ENCODE measurements at regions not wholly inside any gene's neighbourhood (a gene's known extent, or its start where the extent isn't known, plus 50 kb on each side); places are given as distances from the start of the nearest gene placed in this dataset.
"Not testable (repeated sequence)": the region's sequence is repeated elsewhere in the genome, so short reads cannot be mapped to it uniquely, and the experiment has no call there.

DNA sequence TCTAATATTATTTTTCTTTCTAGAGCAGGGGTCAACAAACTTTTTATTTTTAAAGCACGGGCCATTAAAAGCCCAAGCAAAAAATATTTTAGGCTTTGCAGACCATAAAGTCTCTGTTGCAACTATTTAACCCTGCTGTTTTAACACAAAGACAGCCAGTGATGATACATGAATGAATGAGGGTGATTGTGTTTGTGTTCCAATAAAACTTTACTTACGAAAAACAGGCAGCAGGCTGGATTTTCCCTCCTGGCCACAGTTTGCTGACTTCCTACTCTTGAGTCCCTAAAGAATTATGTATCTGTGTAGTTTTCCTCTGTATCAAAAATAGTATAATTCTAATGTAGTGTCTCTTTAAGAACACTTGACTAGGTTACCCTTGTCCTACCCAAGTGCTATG is 402.0 kb downstream of the ADCYAP1 start:
- H3K4me3 ChIP-seq, result no peak overlapping the region
- H3K4me1 ChIP-seq, result no peaks in the 10 kb centered on the region
- no peaks in the 10 kb centered on the region for H3K36me3 ChIP-seq
- no peak overlapping the region for H3K27ac ChIP-seq
- H3K27me3 ChIP-seq, result no peaks in the 10 kb centered on the region
- no peaks in the 10 kb centered on the region for H3K9me3 ChIP-seq
- no peak for TF ChIP-seq POLR2A (IDR thresholded peaks at IDR 0.05)
- no peak for TF ChIP-seq POLR2AphosphoS5 (IDR thresholded peaks at IDR 0.05)
- TF ChIP-seq, protein P1, sequence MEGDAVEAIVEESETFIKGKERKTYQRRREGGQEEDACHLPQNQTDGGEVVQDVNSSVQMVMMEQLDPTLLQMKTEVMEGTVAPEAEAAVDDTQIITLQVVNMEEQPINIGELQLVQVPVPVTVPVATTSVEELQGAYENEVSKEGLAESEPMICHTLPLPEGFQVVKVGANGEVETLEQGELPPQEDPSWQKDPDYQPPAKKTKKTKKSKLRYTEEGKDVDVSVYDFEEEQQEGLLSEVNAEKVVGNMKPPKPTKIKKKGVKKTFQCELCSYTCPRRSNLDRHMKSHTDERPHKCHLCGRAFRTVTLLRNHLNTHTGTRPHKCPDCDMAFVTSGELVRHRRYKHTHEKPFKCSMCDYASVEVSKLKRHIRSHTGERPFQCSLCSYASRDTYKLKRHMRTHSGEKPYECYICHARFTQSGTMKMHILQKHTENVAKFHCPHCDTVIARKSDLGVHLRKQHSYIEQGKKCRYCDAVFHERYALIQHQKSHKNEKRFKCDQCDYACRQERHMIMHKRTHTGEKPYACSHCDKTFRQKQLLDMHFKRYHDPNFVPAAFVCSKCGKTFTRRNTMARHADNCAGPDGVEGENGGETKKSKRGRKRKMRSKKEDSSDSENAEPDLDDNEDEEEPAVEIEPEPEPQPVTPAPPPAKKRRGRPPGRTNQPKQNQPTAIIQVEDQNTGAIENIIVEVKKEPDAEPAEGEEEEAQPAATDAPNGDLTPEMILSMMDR (IDR thresholded peaks at IDR 0.05), result no peak
- intact Hi-C loops (cut with DNase I; ENCODE audit: low total_unique reads), result no loop called here
- DNase-seq (ENCODE audit: low spot score in 2 of 2), result no peak

GRCh38 chr18:1308686-1309085 is 404.0 kb downstream of the ADCYAP1 start:
- Histone ChIP-seq H3K4me3 (no peak overlapping the region), H3K4me1 (no peaks in the 10 kb centered on the region), H3K27me3 (no peaks in the 10 kb centered on the region), H3K9me3 (no peaks in the 10 kb centered on the region), H3K27ac (no peak overlapping the region), H3K36me3 (no peaks in the 10 kb centered on the region)
- intact Hi-C loops (cut with DNase I; ENCODE audit: low total_unique reads), result no loop called here
- DNase-seq (ENCODE audit: low spot score in 2 of 2), result no peak
- TF ChIP-seq POLR2AphosphoS5 (IDR thresholded peaks at IDR 0.05) (no peak), POLR2A (IDR thresholded peaks at IDR 0.05) (no peak)
- TF ChIP-seq, protein P1 (IDR thresholded peaks at IDR 0.05), result no peak

- Histone ChIP-seq H3K27me3 (no peaks in the 10 kb centered on the region), H3K36me3 (no peaks in the 10 kb centered on the region), H3K4me1 (no peaks in the 10 kb centered on the region), H3K4me3 (no peak overlapping the region), H3K9me3 (no peaks in the 10 kb centered on the region), H3K27ac (no peak overlapping the region)
- intact Hi-C loops (cut with DNase I; ENCODE audit: low total_unique reads), result no loop called here
- TF ChIP-seq POLR2AphosphoS5 (IDR thresholded peaks at IDR 0.05), result no peak
- DNase-seq (ENCODE audit: low spot score in 2 of 2), result no peak
These were observed 406.7 kb downstream of the ADCYAP1 start for GRCh38 chr18:1311376-1311775.

GRCh38 chr18:1335345-1335744 is 430.7 kb downstream of the ADCYAP1 start:
- H3K4me3 ChIP-seq; H3K4me1 ChIP-seq; H3K27ac ChIP-seq; H3K36me3 ChIP-seq; DNase-seq (ENCODE audit: low spot score in 2 of 2); H3K27me3 ChIP-seq; H3K9me3 ChIP-seq; intact Hi-C loops (cut with DNase I; ENCODE audit: low total_unique reads): not testable (repeated sequence)

- no peaks in the 10 kb centered on the region for H3K36me3 ChIP-seq
- H3K4me3 ChIP-seq, result no peak overlapping the region
- no peak overlapping the region for H3K27ac ChIP-seq
- no peak for DNase-seq (ENCODE audit: low spot score in 2 of 2)
- intact Hi-C loops (cut with DNase I; ENCODE audit: low total_unique reads), result no loop called here
- TF ChIP-seq POLR2AphosphoS5 (IDR thresholded peaks at IDR 0.05), result no peak
- TF ChIP-seq POLR2A (IDR thresholded peaks at IDR 0.05), result no peak
- TF ChIP-seq, protein P1 (IDR thresholded peaks at IDR 0.05), result no peak
- no peaks in the 10 kb centered on the region for H3K9me3 ChIP-seq
- no peaks in the 10 kb centered on the region for H3K27me3 ChIP-seq
- no peaks in the 10 kb centered on the region for H3K4me1 ChIP-seq
These were observed 446.3 kb downstream of the ADCYAP1 start for GRCh38 chr18:1350931-1351450.

DNA sequence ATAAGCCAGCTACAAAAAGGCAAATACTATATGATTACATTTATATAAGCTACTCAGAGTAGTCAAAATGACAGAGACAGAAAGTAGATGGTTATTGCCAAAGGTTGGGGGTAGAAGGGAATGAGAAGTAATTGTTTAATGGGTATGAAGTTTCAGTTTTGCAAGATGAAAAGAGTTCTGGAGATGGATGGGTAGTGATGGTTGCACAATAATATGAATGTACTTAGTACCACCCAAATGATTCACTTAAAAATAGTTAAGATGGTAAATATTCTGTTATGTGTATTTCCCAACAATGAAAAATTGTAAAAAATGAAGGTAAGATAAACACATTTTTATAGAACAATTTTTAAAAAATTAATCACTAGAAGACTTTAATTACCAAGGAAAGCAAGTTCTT is 448.4 kb downstream of the ADCYAP1 start:
- Histone ChIP-seq H3K9me3 (no peaks in the 10 kb centered on the region), H3K4me3 (no peak overlapping the region), H3K27ac (no peak overlapping the region), H3K36me3 (no peaks in the 10 kb centered on the region), H3K27me3 (no peaks in the 10 kb centered on the region), H3K4me1 (no peaks in the 10 kb centered on the region)
- TF ChIP-seq POLR2AphosphoS5 (IDR thresholded peaks at IDR 0.05) (no peak), POLR2A (IDR thresholded peaks at IDR 0.05) (no peak)
- TF ChIP-seq, protein P1 (IDR thresholded peaks at IDR 0.05), result no peak
- intact Hi-C loops (cut with DNase I; ENCODE audit: low total_unique reads), result no loop called here
- DNase-seq (ENCODE audit: low spot score in 2 of 2), result no peak

Measured in breast epithelium (tissue), 4 donors.